GM12878 (cell line): ENCODE measurements at regions not wholly inside any gene's neighbourhood (a gene's known extent, or its start where the extent isn't known, plus 50 kb on each side); places are given as distances from the start of the nearest gene placed in this dataset.
"Not testable (repeated sequence)": the region's sequence is repeated elsewhere in the genome, so short reads cannot be mapped to it uniquely, and the experiment has no call there.

Source experiments
- ATAC-seq: fragments of 200-7000 bp; cut with Tn5 transposase; 3 replicates; pipeline ENCODE4 v1.9.1; 2020; ENCODE audit warnings: mild to moderate bottlenecking, moderate library complexity
- BruUV-seq: library from RNA; stranded (reverse); fragments of 400-500 nt; replicated peaks from 2 replicates; lab custom pipeline; 2021; lab: Mats Ljungman, UMichigan
- CTCF ChIA-PET: fragments of 300-600 bp; sonication (Branson Sonifier 250); formaldehyde crosslinking; extraction: SDS; loops from one replicate; lab custom pipeline; 2021; ENCODE audit warnings: inconsistent platforms; lab: Yijun Ruan, JAX
- POLR2A ChIA-PET: fragments of 350-600 bp; formaldehyde crosslinking; extraction: SDS; loops from one replicate; lab custom pipeline; 2021; ENCODE audit warnings: inconsistent platforms; lab: Charles Lee
- RAD21 ChIA-PET: fragments of 300-600 bp; sonication (Branson Sonifier 250); formaldehyde crosslinking; loops from one replicate; lab custom pipeline; 2023; ENCODE audit warnings: antibody characterized with exemption; ENCODE audit not compliant: unreplicated experiment; lab: Charles Lee
- SMC1A ChIA-PET: fragments of 300-600 bp; sonication (Branson Sonifier 250); formaldehyde crosslinking; loops from one replicate; lab custom pipeline; 2023; ENCODE audit not compliant: unreplicated experiment, uncharacterized antibody; lab: Charles Lee
- DNase-seq: peaks from one replicate; pipeline ENCODE4 v3.0.0-alpha.2; 2011; ENCODE audit warnings: low read depth, low spot score
- FAIRE-seq: peaks from 3 replicates; lab custom pipeline; 2011; peaks lifted over from hg19 to GRCh38; lab: Jason Lieb, UNC
- H2AFZ ChIP-seq: 2 replicates; pipeline ENCODE4 v1.6.0; 2011; ENCODE audit warnings: low read depth, low read length, control low read depth; ENCODE audit not compliant: control insufficient read depth
- H3K27ac ChIP-seq: 2 replicates; pipeline ENCODE4 v1.5.1; 2011; ENCODE audit warnings: control low read depth; ENCODE audit not compliant: control insufficient read depth, insufficient read depth
- H3K27me3 ChIP-seq, 2 experiments: replicated peaks in 1 of 2; 2 replicates each; pipeline versions ENCODE4 v1.6.0 to v1.6.1; 2011; ENCODE audit warnings: low read length in 1 of 2; ENCODE audit not compliant: control insufficient read depth in 2 of 2, insufficient read depth in 2 of 2
- H3K36me3 ChIP-seq, 2 experiments: 2 replicates each; pipeline ENCODE4 v1.5.1; 2011; ENCODE audit warnings: low read length in 1 of 2; ENCODE audit not compliant: control insufficient read depth in 2 of 2, insufficient read depth in 2 of 2
- H3K4me1 ChIP-seq: 2 replicates; pipeline ENCODE4 v1.6.1; 2011; ENCODE audit warnings: mild to moderate bottlenecking, low read length, moderate library complexity, mixed read lengths; ENCODE audit not compliant: control insufficient read depth, insufficient read depth
- H3K4me2 ChIP-seq: 2 replicates; pipeline ENCODE4 v1.6.0; 2011; ENCODE audit warnings: control low read depth; ENCODE audit not compliant: control insufficient read depth, insufficient read depth
- H3K4me3 ChIP-seq: fragments of 200-600 bp; sonication (generic); 2 replicates; pipeline ENCODE4 v1.5.1; 2016
- H3K79me2 ChIP-seq: 2 replicates; pipeline ENCODE4 v1.6.0; 2011; ENCODE audit warnings: low read length; ENCODE audit not compliant: control insufficient read depth, insufficient read depth
- H3K9ac ChIP-seq: 2 replicates; pipeline ENCODE4 v1.8.0; 2011; ENCODE audit warnings: low read length, control low read depth, mixed read lengths; ENCODE audit not compliant: control insufficient read depth, insufficient read depth
- H3K9me3 ChIP-seq: replicated peaks from 3 replicates; pipeline ENCODE4 v1.5.1; 2011; ENCODE audit warnings: mild to moderate bottlenecking, low read length; ENCODE audit not compliant: control insufficient read depth, insufficient read depth
- H4K20me1 ChIP-seq: 2 replicates; pipeline ENCODE4 v1.6.0; 2011; ENCODE audit not compliant: control insufficient read depth, insufficient read depth
- CHD4 ChIP-seq: fragments of 200-600 bp; sonication (generic); IDR thresholded peaks from 2 replicates; pipeline ENCODE4 v1.6.1; 2016; ENCODE audit warnings: mild to moderate bottlenecking
- EP300 ChIP-seq, 2 experiments: fragments of 150-350 bp in 1 of 2; IDR thresholded peaks; 2 replicates each; pipeline ENCODE4 v1.6.1; 2011 to 2012; ENCODE audit warnings: low read depth in 2 of 2, low read length in 2 of 2, borderline replicate concordance in 1 of 2, improper control_type of control experiment in 1 of 2, inconsistent platforms in 1 of 2; ENCODE audit not compliant: control insufficient read depth in 1 of 2
- IKZF2 ChIP-seq, 2 experiments: fragments of 450-650 bp; IDR thresholded peaks; 2 replicates each; pipeline ENCODE4 v1.6.1; 2017; ENCODE audit warnings: mild to moderate bottlenecking in 2 of 2, moderate library complexity in 2 of 2
- PBX3 ChIP-seq: IDR thresholded peaks from 2 replicates; pipeline ENCODE4 v1.6.1; 2011; ENCODE audit warnings: mild to moderate bottlenecking, low read depth, low read length, moderate library complexity; ENCODE audit not compliant: insufficient replicate concordance
- PKNOX1 ChIP-seq: fragments of 450-650 bp; IDR thresholded peaks from 2 replicates; pipeline ENCODE4 v1.6.1; 2016; ENCODE audit warnings: mild to moderate bottlenecking
- RUNX3 ChIP-seq: IDR thresholded peaks from 2 replicates; pipeline ENCODE4 v1.6.1; 2012; ENCODE audit warnings: low read length, inconsistent platforms
- SMARCA5 ChIP-seq: fragments of 450-650 bp; IDR thresholded peaks from 2 replicates; pipeline ENCODE4 v1.6.1; 2017; ENCODE audit warnings: mild to moderate bottlenecking
- TCF12 ChIP-seq: IDR thresholded peaks from 2 replicates; pipeline ENCODE4 v1.6.1; 2011; ENCODE audit warnings: low read depth, mild to moderate bottlenecking, low read length
- ZNF217 ChIP-seq: fragments of 450-650 bp; IDR thresholded peaks from 2 replicates; pipeline ENCODE4 v1.6.1; 2017; ENCODE audit warnings: antibody characterized with exemption, mild to moderate bottlenecking
- WGBS: methylation state at CpG from one replicate; pipeline ENCODE4 v1.1.6; 2016; ENCODE audit warnings: low lambda C conversion rate; ENCODE audit not compliant: insufficient replicate concordance, insufficient coverage; ENCODE audit errors: missing lambda C conversion rate; 5-methylcytosine and 5-hydroxymethylcytosine counted together
- in situ Hi-C: fragments of 300-500 bp; cut with MboI; formaldehyde crosslinking; loops from 9 replicates; pipeline ENCODE4 v1.14.3; 2018; ENCODE audit warnings: mixed read lengths
- intact Hi-C: fragments of 100-400 bp; cut with micrococcal nuclease; formaldehyde crosslinking; loops from one replicate; pipeline ENCODE4 v1.14.2; 2022; ENCODE audit not compliant: unreplicated experiment

DNA sequence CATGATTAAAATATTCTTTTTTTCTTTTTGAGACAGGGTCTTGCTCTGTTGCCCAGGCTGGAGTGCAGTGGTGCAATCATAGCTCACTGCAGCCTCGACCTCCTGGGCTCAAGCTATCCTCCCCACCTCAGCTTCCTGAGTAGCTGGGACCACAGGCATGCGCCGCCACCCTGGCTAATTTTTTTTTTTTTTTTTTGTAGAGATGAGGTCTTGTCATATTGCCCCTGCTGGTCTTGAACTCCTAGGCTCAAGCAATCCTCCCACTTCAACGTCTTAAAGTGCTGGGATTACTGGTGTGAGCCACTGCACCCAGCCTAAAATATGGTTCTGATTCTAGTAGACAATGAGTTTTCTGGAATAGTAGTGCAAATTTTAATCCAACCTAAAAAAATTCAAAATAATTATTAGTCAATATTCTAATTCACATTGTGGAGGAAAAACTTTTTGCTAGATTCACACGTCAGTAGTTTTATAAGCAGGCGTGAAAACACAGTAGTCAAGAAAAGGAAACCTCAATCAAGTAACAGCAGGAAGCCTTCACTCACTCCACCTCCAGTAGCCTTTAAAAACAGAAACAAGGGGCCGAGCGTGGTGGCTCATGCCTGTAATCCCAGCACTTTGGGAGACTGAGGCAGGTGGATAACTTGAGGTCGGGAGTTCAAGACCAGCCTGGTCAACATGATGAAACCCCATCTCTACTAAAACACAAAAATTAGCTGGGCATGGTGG, 268.7 kb downstream of the BCL2 start:
- H3K9ac ChIP-seq, H3K9me3 ChIP-seq, BruUV-seq, H4K20me1 ChIP-seq, H3K27ac ChIP-seq, H3K36me3 ChIP-seq, H2AFZ ChIP-seq, H3K4me2 ChIP-seq, H3K79me2 ChIP-seq, DNase-seq, in situ Hi-C loops, H3K27me3 ChIP-seq, H3K4me3 ChIP-seq, intact Hi-C loops: not testable (repeated sequence)
- WGBS, result 16% methylated on average over 9 of the region's 9 CpGs
- ATAC-seq (peak; percentile 86), FAIRE-seq (peak; percentile 72)
- TF ChIP-seq TCF12, result 0 out of 2 replicates have a peak, but pooled peaks have one; percentile 43
- 0 out of 4 replicates have a peak, but pooled peaks of 1 of the 2 experiments have one; percentile 26 for TF ChIP-seq EP300 (IDR thresholded peaks at IDR 0.05; ENCODE audit: borderline replicate concordance in 1 of 2, control insufficient read depth in 1 of 2, low read depth in 2 of 2, low read length in 2 of 2)
- TF ChIP-seq PBX3, result peak; percentile 41
- TF ChIP-seq IKZF2 (IDR thresholded peaks at IDR 0.05), result peak in 1 of 2 experiments; percentile 28; a peak in 2 of 4 replicates
- TF ChIP-seq CHD4, result 0 out of 2 replicates have a peak, but pooled peaks have one; percentile 85
- peak; percentile 30; the same call in 1 of the 2 replicates for TF ChIP-seq PKNOX1
- TF ChIP-seq ZNF217, result peak; percentile 66; the same call in 1 of the 2 replicates
- TF ChIP-seq SMARCA5, result 0 out of 2 replicates have a peak, but pooled peaks have one; percentile 41
- peak; percentile 58; the same call in 1 of the 2 replicates for TF ChIP-seq RUNX3
- RAD21 ChIA-PET, result interaction anchor here (1.1 to 1.4 kb wide), 2 partner anchors 10 to 25 kb away, joined by 3 read pairs; no protein-coding TSS in a partner anchor
- CTCF ChIA-PET, result interaction anchor here (1.6 to 3.8 kb wide), 2 partner anchors 11 to 33 kb away, joined by 4 to 17 read pairs; no protein-coding TSS in a partner anchor
- POLR2A ChIA-PET, result interaction anchor here (0.7 to 1.4 kb wide), 3 partner anchors 10 to 396 kb away, joined by 3 to 4 read pairs (median 3); no protein-coding TSS in a partner anchor
- SMC1A ChIA-PET, result interaction anchor here (1.1 to 2.5 kb wide), 7 partner anchors 8 to 80 kb away, joined by 3 to 7 read pairs (median 5); no protein-coding TSS in a partner anchor
- H3K4me1 ChIP-seq, result peaks cover 13% of the 10 kb centered on the region
